AG04449 (cell line): ENCODE measurements at regions not wholly inside any gene's neighbourhood (a gene's known extent, or its start where the extent isn't known, plus 50 kb on each side); places are given as distances from the start of the nearest gene placed in this dataset.

ENCODE experiments used
- CTCF ChIA-PET: fragments of 350-600 bp; formaldehyde crosslinking; extraction: SDS; loops from one replicate; lab custom pipeline; 2021; ENCODE audit warnings: antibody characterized with exemption; lab: Yijun Ruan, JAX
- POLR2A ChIA-PET: fragments of 400-600, 350-600 bp; formaldehyde crosslinking; extraction: SDS; loops from one replicate; lab custom pipeline; 2020; ENCODE audit warnings: antibody characterized with exemption, inconsistent platforms; lab: Yijun Ruan, JAX
- DNase-seq: peaks from one replicate; pipeline ENCODE4 v3.0.0-alpha.2; 2010; ENCODE audit warnings: low read depth, low spot score
- H3K4me3 ChIP-seq: 2 replicates; pipeline ENCODE4 v1.5.1; 2011; ENCODE audit warnings: low read depth, mild to moderate bottlenecking, control low read depth, low read length
- CTCF ChIP-seq: IDR thresholded peaks from one replicate; pipeline ENCODE4 v1.5.1; 2011; ENCODE audit warnings: mild to moderate bottlenecking, moderate library complexity, low read length, control low read depth, inconsistent platforms; ENCODE audit not compliant: insufficient read depth; ENCODE audit errors: missing control alignments

- H3K4me3 ChIP-seq: no peak overlapping the region
- ChIA-PET POLR2A (no interaction called here), CTCF (no interaction called here)
- DNase-seq: no peak
- TF ChIP-seq CTCF: no peak
These were observed 954.8 kb upstream of the SEL1L start for GRCh38 chr14:82488473-82488872.

DNA sequence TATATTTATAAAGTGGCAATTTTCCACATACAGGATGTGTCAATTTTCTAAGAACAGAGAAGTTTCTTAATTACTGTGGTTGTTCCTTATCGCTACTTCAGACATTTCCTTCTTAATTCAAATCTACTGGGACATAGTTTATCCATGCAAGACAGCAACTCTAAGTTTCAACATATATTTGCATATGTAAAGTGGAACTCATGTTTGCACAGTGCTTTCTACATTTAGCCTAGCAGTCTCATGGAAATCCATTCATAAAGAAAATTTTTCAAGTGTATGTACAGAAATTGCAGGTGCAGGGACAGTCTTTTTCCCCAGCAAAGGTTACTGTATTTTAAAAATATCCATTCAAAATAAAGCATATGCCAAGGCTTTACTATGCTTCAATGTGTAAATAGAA, 956.7 kb upstream of the SEL1L start:
- H3K4me3 ChIP-seq: no peak overlapping the region
- DNase-seq: no peak
- CTCF ChIA-PET: no interaction called here
- no peak for TF ChIP-seq CTCF
- POLR2A ChIA-PET: no interaction called here

GRCh38 chr14:82492157-82492556, 958.5 kb upstream of the SEL1L start:
- TF ChIP-seq CTCF: no peak
- no peak overlapping the region for H3K4me3 ChIP-seq
- ChIA-PET POLR2A (no interaction called here), CTCF (no interaction called here)
- DNase-seq: no peak

DNA sequence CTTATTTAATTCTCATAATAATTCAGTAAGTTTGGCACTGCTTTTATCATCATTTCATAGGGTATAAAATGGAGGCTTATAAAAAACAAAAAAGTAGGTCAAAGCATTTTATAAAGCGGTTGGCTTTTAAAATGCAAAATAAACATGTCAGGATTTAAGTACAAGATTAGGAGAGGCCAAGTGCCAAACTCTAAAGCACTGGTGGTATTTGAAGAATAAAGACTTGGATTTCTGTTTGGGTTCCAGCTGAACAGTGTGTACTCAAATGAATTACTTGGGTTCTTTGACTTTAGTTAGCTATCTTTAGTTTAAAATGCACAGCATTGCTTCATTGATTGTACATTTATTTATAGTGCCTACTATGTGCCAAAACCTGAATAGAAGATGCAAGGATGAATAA, 966.6 kb upstream of the SEL1L start:
- TF ChIP-seq CTCF: no peak
- ChIA-PET POLR2A (no interaction called here), CTCF (no interaction called here)
- DNase-seq: no peak
- H3K4me3 ChIP-seq: no peak overlapping the region

- no peak for TF ChIP-seq CTCF
- POLR2A ChIA-PET: no interaction called here
- CTCF ChIA-PET: no interaction called here
- H3K4me3 ChIP-seq: no peak overlapping the region
- DNase-seq: no peak
These were observed 967.9 kb upstream of the SEL1L start for GRCh38 chr14:82501554-82501953.

DNA sequence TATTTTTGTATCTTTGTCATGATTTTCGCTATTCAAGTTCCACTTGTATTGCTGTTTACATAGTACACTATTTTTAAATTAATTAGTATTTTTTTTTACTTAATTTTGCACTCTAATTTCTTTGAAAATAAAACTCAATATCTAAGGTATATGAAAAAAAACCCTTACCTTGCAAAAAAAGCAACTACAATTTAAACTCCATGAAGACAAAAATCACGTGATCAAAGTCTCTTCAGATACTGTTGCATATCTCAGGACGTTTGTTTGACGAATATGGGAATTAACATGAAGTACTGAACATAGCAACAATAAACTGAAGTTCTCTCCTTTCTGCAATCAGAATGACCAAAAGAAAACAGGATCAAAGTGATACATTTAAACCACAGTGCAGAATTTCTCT, 968.4 kb upstream of the SEL1L start:
- no peak for DNase-seq
- ChIA-PET CTCF (no interaction called here), POLR2A (no interaction called here)
- TF ChIP-seq CTCF: no peak
- no peak overlapping the region for H3K4me3 ChIP-seq
